WTC11 (cell line): ENCODE measurements at regions not wholly inside any gene's neighbourhood (a gene's known extent, or its start where the extent isn't known, plus 50 kb on each side); places are given as distances from the start of the nearest gene placed in this dataset.

ENCODE experiments used
- ATAC-seq: fragments of 200-7000 bp; cut with Tn5 transposase; 2 replicates; pipeline ENCODE4 v1.10.0; 2021; ENCODE audit warnings: mild to moderate bottlenecking, moderate library complexity
- CTCF ChIA-PET: fragments of 300-600 bp; sonication (Branson Sonifier 250); formaldehyde crosslinking; loops from one replicate; lab custom pipeline; 2021; ENCODE audit warnings: antibody characterized with exemption; lab: Charles Lee
- POLR2A ChIA-PET: fragments of 350-600 bp; sonication (Branson Sonifier 250); formaldehyde crosslinking; loops from one replicate; lab custom pipeline; 2021; ENCODE audit warnings: antibody characterized with exemption; lab: Charles Lee
- DNase-seq: peaks from one replicate; pipeline ENCODE4 v3.0.0; 2021; ENCODE audit warnings: low spot score
- H3K27ac Mint-ChIP-seq: 2 replicates; pipeline ENCODE4 v1.8.0; 2021; ENCODE audit warnings: mixed read lengths
- H3K27me3 Mint-ChIP-seq: 2 replicates; pipeline ENCODE4 v1.8.0; 2021; ENCODE audit warnings: low read depth, mild to moderate bottlenecking, moderate library complexity, mixed read lengths
- H3K36me3 Mint-ChIP-seq: 2 replicates; pipeline ENCODE4 v1.8.0; 2021; ENCODE audit warnings: mixed read lengths
- H3K4me1 Mint-ChIP-seq: 2 replicates; pipeline ENCODE4 v1.8.0; 2022; ENCODE audit warnings: mixed read lengths
- H3K4me3 Mint-ChIP-seq: 2 replicates; pipeline ENCODE4 v1.8.0; 2021; ENCODE audit warnings: mild to moderate bottlenecking, moderate library complexity, mixed read lengths
- H3K9me3 Mint-ChIP-seq: 2 replicates; pipeline ENCODE4 v1.8.0; 2021; ENCODE audit warnings: mixed read lengths
- CBFB ChIP-seq: sonication (generic); formaldehyde crosslinking; IDR thresholded peaks from 2 replicates; pipeline ENCODE4 v1.8.1; 2022; ENCODE audit warnings: mild to moderate bottlenecking, low read depth, missing genetic modification reagents
- ELF4 ChIP-seq: sonication (generic); formaldehyde crosslinking; IDR thresholded peaks from 2 replicates; pipeline ENCODE4 v1.8.1; 2022; ENCODE audit warnings: low read depth, mild to moderate bottlenecking, moderate library complexity, missing genetic modification reagents
- ETV6 ChIP-seq: sonication (generic); formaldehyde crosslinking; IDR thresholded peaks from 2 replicates; pipeline ENCODE4 v1.8.1; 2022; ENCODE audit warnings: mild to moderate bottlenecking, missing genetic modification reagents
- FOXP1 ChIP-seq: sonication (generic); formaldehyde crosslinking; IDR thresholded peaks from 2 replicates; pipeline ENCODE4 v1.8.0; 2022; ENCODE audit warnings: missing genetic modification reagents, mild to moderate bottlenecking, moderate library complexity, borderline replicate concordance
- GTF2I ChIP-seq: fragments of 250-450 bp; sonication (Bioruptor Pico); conservative IDR thresholded peaks from 2 replicates; pipeline ENCODE4 v1.4.0; 2021; ENCODE audit warnings: mild to moderate bottlenecking
- HMGA2 ChIP-seq: fragments of 250-450 bp; sonication (Bioruptor Pico); IDR thresholded peaks from 2 replicates; pipeline ENCODE4 v1.4.0; 2021; ENCODE audit warnings: mild to moderate bottlenecking, moderate library complexity
- KAT7 ChIP-seq: sonication (generic); formaldehyde crosslinking; IDR thresholded peaks from 2 replicates; pipeline ENCODE4 v1.8.1; 2023; ENCODE audit warnings: missing genetic modification reagents, mild to moderate bottlenecking, borderline replicate concordance
- NR1H2 ChIP-seq: sonication (generic); formaldehyde crosslinking; IDR thresholded peaks from 2 replicates; pipeline ENCODE4 v1.9.0; 2021; ENCODE audit warnings: mild to moderate bottlenecking, moderate library complexity, missing genetic modification reagents
- RELA ChIP-seq: sonication (generic); formaldehyde crosslinking; IDR thresholded peaks from 2 replicates; pipeline ENCODE4 v1.8.1; 2022; ENCODE audit warnings: missing genetic modification reagents, mild to moderate bottlenecking, borderline replicate concordance
- SOX15 ChIP-seq: fragments of 250-450 bp; sonication (Bioruptor Pico); IDR thresholded peaks from 2 replicates; pipeline ENCODE4 v1.9.0; 2021; ENCODE audit warnings: mild to moderate bottlenecking
- SP1 ChIP-seq: sonication (generic); formaldehyde crosslinking; conservative IDR thresholded peaks from 2 replicates; pipeline ENCODE4 v1.8.1; 2022; ENCODE audit warnings: missing genetic modification reagents
- ZNF138 ChIP-seq: sonication (generic); formaldehyde crosslinking; conservative IDR thresholded peaks from 2 replicates; pipeline ENCODE4 v1.8.1; 2022; ENCODE audit warnings: mild to moderate bottlenecking, moderate library complexity, missing genetic modification reagents
- ZNF317 ChIP-seq: sonication (generic); formaldehyde crosslinking; IDR thresholded peaks from 2 replicates; pipeline ENCODE4 v1.8.1; 2023; ENCODE audit warnings: low read depth, mild to moderate bottlenecking, moderate library complexity, missing genetic modification reagents, borderline replicate concordance
- ZNF396 ChIP-seq: fragments of 250-450 bp; sonication (Bioruptor Pico); IDR thresholded peaks from 2 replicates; pipeline ENCODE4 v1.8.0; 2021; ENCODE audit warnings: mild to moderate bottlenecking, moderate library complexity, borderline replicate concordance
- ZNF416 ChIP-seq: fragments of 250-450 bp; sonication (Bioruptor Pico); IDR thresholded peaks from 2 replicates; pipeline ENCODE4 v1.9.0; 2021; ENCODE audit warnings: mild to moderate bottlenecking, inconsistent platforms
- ZNF671 ChIP-seq: fragments of 250-450 bp; sonication (Bioruptor Pico); IDR thresholded peaks from 2 replicates; pipeline ENCODE4 v1.8.0; 2021; ENCODE audit warnings: mild to moderate bottlenecking
- TF ChIP-seq, protein P1 (sequence below): fragments of 250-450 bp; sonication (Bioruptor Pico); IDR thresholded peaks from 2 replicates; pipeline ENCODE4 v2.1.2; 2022; ENCODE audit warnings: mild to moderate bottlenecking, moderate library complexity
- TF ChIP-seq, protein P2 (sequence below): sonication (generic); formaldehyde crosslinking; IDR thresholded peaks from 2 replicates; pipeline ENCODE4 v1.8.0; 2022; ENCODE audit warnings: mild to moderate bottlenecking, missing genetic modification reagents
- TF ChIP-seq, protein P3 (sequence below): sonication (generic); formaldehyde crosslinking; IDR thresholded peaks from 2 replicates; pipeline ENCODE4 v1.8.1; 2023; ENCODE audit warnings: mild to moderate bottlenecking, missing genetic modification reagents
- TF ChIP-seq, protein P4 (sequence below): fragments of 200-600 bp; IDR thresholded peaks from 2 replicates; pipeline ENCODE4 v1.8.0; 2022; ENCODE audit warnings: antibody characterized with exemption
- TF ChIP-seq, protein P5 (sequence below): sonication (generic); formaldehyde crosslinking; IDR thresholded peaks from 2 replicates; pipeline ENCODE4 v1.8.1; 2023; ENCODE audit warnings: mild to moderate bottlenecking, moderate library complexity, missing genetic modification reagents
- TF ChIP-seq, protein P6 (sequence below): fragments of 250-450 bp; sonication (Bioruptor Pico); IDR thresholded peaks from 2 replicates; pipeline ENCODE4 v1.9.0; 2021; ENCODE audit warnings: moderate library complexity, mild to moderate bottlenecking, inconsistent platforms, borderline replicate concordance
- TF ChIP-seq, protein P7 (sequence below): sonication (generic); formaldehyde crosslinking; IDR thresholded peaks from 2 replicates; pipeline ENCODE4 v1.8.1; 2023; ENCODE audit warnings: mild to moderate bottlenecking, missing genetic modification reagents, borderline replicate concordance

DNA sequence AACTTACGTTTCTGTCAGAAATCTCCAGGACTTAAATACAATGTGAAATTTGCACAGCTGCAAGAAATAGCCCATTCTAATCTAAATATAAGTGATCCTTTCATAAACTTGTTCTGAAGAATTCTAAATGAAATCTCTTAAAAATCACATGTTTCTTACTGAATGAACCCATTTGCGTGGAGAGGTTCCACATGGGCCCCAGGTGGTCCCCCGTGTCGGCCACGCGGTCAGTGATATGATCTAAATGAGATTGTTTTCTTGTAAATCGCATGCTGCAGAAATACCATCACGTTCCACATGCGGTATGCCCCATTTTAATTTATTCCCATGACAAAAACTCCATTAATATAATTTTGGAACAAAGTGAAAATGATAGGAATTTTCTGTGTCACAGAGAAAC, 818.9 kb upstream of the SLC35B3 start:
- H3K36me3 Mint-ChIP-seq = no peaks in the 10 kb centered on the region
- ChIA-PET CTCF (no interaction called here), POLR2A (no interaction called here)
- no peak overlapping the region for H3K4me3 Mint-ChIP-seq
- no peaks in the 10 kb centered on the region for H3K9me3 Mint-ChIP-seq
- DNase-seq (no peak), ATAC-seq (no peak)
- no peaks in the 10 kb centered on the region for H3K27me3 Mint-ChIP-seq
- no peak overlapping the region for H3K27ac Mint-ChIP-seq
- TF ChIP-seq, protein P1, sequence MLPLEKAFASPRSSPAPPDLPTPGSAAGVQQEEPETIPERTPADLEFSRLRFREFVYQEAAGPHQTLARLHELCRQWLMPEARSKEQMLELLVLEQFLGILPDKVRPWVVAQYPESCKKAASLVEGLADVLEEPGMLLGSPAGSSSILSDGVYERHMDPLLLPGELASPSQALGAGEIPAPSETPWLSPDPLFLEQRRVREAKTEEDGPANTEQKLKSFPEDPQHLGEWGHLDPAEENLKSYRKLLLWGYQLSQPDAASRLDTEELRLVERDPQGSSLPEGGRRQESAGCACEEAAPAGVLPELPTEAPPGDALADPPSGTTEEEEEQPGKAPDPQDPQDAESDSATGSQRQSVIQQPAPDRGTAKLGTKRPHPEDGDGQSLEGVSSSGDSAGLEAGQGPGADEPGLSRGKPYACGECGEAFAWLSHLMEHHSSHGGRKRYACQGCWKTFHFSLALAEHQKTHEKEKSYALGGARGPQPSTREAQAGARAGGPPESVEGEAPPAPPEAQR (CRISPR knock-in tag) = no peak
- TF ChIP-seq, protein P2, sequence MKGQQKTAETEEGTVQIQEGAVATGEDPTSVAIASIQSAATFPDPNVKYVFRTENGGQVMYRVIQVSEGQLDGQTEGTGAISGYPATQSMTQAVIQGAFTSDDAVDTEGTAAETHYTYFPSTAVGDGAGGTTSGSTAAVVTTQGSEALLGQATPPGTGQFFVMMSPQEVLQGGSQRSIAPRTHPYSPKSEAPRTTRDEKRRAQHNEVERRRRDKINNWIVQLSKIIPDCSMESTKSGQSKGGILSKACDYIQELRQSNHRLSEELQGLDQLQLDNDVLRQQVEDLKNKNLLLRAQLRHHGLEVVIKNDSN (CRISPR knock-in tag) = no peak
- TF ChIP-seq ELF4 (CRISPR knock-in tag) (no peak), ETV6 (CRISPR knock-in tag) (no peak), KAT7 (CRISPR knock-in tag) (no peak), FOXP1 (CRISPR knock-in tag) (no peak), SOX15 (no peak), ZNF396 (no peak), CBFB (CRISPR knock-in tag) (no peak), NR1H2 (CRISPR knock-in tag) (no peak), HMGA2 (CRISPR knock-in tag) (no peak), ZNF138 (no peak), SP1 (CRISPR knock-in tag) (no peak), ZNF416 (CRISPR knock-in tag) (no peak), ZNF671 (no peak), RELA (CRISPR knock-in tag) (no peak)
- TF ChIP-seq, protein P3, sequence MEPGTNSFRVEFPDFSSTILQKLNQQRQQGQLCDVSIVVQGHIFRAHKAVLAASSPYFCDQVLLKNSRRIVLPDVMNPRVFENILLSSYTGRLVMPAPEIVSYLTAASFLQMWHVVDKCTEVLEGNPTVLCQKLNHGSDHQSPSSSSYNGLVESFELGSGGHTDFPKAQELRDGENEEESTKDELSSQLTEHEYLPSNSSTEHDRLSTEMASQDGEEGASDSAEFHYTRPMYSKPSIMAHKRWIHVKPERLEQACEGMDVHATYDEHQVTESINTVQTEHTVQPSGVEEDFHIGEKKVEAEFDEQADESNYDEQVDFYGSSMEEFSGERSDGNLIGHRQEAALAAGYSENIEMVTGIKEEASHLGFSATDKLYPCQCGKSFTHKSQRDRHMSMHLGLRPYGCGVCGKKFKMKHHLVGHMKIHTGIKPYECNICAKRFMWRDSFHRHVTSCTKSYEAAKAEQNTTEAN = no peak
- TF ChIP-seq, protein P4, sequence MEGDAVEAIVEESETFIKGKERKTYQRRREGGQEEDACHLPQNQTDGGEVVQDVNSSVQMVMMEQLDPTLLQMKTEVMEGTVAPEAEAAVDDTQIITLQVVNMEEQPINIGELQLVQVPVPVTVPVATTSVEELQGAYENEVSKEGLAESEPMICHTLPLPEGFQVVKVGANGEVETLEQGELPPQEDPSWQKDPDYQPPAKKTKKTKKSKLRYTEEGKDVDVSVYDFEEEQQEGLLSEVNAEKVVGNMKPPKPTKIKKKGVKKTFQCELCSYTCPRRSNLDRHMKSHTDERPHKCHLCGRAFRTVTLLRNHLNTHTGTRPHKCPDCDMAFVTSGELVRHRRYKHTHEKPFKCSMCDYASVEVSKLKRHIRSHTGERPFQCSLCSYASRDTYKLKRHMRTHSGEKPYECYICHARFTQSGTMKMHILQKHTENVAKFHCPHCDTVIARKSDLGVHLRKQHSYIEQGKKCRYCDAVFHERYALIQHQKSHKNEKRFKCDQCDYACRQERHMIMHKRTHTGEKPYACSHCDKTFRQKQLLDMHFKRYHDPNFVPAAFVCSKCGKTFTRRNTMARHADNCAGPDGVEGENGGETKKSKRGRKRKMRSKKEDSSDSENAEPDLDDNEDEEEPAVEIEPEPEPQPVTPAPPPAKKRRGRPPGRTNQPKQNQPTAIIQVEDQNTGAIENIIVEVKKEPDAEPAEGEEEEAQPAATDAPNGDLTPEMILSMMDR = no peak
- TF ChIP-seq, protein P5, sequence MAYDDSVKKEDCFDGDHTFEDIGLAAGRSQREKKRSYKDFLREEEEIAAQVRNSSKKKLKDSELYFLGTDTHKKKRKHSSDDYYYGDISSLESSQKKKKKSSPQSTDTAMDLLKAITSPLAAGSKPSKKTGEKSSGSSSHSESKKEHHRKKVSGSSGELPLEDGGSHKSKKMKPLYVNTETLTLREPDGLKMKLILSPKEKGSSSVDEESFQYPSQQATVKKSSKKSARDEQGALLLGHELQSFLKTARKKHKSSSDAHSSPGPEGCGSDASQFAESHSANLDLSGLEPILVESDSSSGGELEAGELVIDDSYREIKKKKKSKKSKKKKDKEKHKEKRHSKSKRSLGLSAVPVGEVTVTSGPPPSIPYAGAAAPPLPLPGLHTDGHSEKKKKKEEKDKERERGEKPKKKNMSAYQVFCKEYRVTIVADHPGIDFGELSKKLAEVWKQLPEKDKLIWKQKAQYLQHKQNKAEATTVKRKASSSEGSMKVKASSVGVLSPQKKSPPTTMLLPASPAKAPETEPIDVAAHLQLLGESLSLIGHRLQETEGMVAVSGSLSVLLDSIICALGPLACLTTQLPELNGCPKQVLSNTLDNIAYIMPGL (CRISPR knock-in tag) = no peak
- peaks cover 3% of the 10 kb centered on the region for H3K4me1 Mint-ChIP-seq

DNA sequence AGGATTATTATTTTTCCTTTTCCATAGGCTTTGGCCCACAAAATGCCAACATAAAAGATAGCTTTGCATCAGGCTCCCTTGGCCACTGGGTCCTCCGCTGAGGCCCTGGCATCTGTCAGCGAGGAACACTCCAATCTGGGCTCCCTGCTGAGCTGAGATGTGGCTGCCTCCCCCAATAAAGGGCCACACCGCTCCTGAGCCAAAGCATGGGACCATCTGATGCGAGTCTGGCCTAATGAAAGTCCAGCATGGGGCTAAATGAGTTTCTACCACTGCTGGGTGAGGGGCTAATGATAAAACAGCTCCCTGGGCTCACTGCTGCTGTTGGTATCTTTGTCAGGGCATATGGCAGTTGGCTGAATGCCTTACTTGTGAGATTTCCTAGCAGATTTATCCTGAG, 817.5 kb upstream of the SLC35B3 start:
- ChIA-PET CTCF (interaction anchor here (1.2 kb wide), 1 partner anchor 1182 kb away, joined by 3 read pairs; no protein-coding TSS in a partner anchor), POLR2A (interaction anchor here (0.7 kb wide), 1 partner anchor 65 kb away, joined by 3 read pairs; no protein-coding TSS in a partner anchor)
- no peak; the same call in none of the 2 replicates for ATAC-seq
- Mint-ChIP-seq H3K27me3 (no peaks in the 10 kb centered on the region), H3K9me3 (no peaks in the 10 kb centered on the region), H3K4me3 (no peak overlapping the region), H3K27ac (no peak overlapping the region), H3K36me3 (no peaks in the 10 kb centered on the region), H3K4me1 (peaks cover 3% of the 10 kb centered on the region)
- DNase-seq = peak; percentile 25
- TF ChIP-seq, protein P5 (CRISPR knock-in tag) = no peak
- TF ChIP-seq GTF2I (CRISPR knock-in tag) = no peak
- no peak for TF ChIP-seq ZNF317
- TF ChIP-seq NR1H2 (CRISPR knock-in tag) = no peak
- TF ChIP-seq, protein P6, sequence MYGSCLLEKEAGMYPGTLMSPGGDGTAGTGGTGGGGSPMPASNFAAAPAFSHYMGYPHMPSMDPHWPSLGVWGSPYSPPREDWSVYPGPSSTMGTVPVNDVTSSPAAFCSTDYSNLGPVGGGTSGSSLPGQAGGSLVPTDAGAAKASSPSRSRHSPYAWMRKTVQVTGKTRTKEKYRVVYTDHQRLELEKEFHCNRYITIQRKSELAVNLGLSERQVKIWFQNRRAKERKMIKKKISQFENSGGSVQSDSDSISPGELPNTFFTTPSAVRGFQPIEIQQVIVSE (CRISPR knock-in tag) = no peak
- TF ChIP-seq, protein P7, sequence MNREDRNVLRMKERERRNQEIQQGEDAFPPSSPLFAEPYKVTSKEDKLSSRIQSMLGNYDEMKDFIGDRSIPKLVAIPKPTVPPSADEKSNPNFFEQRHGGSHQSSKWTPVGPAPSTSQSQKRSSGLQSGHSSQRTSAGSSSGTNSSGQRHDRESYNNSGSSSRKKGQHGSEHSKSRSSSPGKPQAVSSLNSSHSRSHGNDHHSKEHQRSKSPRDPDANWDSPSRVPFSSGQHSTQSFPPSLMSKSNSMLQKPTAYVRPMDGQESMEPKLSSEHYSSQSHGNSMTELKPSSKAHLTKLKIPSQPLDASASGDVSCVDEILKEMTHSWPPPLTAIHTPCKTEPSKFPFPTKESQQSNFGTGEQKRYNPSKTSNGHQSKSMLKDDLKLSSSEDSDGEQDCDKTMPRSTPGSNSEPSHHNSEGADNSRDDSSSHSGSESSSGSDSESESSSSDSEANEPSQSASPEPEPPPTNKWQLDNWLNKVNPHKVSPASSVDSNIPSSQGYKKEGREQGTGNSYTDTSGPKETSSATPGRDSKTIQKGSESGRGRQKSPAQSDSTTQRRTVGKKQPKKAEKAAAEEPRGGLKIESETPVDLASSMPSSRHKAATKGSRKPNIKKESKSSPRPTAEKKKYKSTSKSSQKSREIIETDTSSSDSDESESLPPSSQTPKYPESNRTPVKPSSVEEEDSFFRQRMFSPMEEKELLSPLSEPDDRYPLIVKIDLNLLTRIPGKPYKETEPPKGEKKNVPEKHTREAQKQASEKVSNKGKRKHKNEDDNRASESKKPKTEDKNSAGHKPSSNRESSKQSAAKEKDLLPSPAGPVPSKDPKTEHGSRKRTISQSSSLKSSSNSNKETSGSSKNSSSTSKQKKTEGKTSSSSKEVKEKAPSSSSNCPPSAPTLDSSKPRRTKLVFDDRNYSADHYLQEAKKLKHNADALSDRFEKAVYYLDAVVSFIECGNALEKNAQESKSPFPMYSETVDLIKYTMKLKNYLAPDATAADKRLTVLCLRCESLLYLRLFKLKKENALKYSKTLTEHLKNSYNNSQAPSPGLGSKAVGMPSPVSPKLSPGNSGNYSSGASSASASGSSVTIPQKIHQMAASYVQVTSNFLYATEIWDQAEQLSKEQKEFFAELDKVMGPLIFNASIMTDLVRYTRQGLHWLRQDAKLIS = no peak
- TF ChIP-seq SOX15 = no peak
